ENCODE measurements at regions not wholly inside any gene's neighbourhood (a gene's known extent, or its start where the extent isn't known, plus 50 kb on each side); places are given as distances from the start of the nearest gene placed in this dataset.

GRCh38 chr3:43906849-43907507 is 216.2 kb downstream of the ABHD5 start:
- no peak for DNase-seq

- DNase-seq = no peak
These were observed 216.7 kb downstream of the ABHD5 start for GRCh38 chr3:43907508-43907858.

GRCh38 chr3:43908456-43908855 is 217.7 kb downstream of the ABHD5 start:
- no peak for DNase-seq

- no peak for DNase-seq
These were observed 218.4 kb downstream of the ABHD5 start for GRCh38 chr3:43909149-43909548.

GRCh38 chr3:43910750-43911149 is 220.0 kb downstream of the ABHD5 start:
- DNase-seq = no peak

GRCh38 chr3:43913036-43913948 is 222.6 kb downstream of the ABHD5 start:
- DNase-seq = no peak

GRCh38 chr3:43914269-43914668 is 223.5 kb downstream of the ABHD5 start:
- no peak for DNase-seq

GRCh38 chr3:43915546-43915945 is 224.8 kb downstream of the ABHD5 start:
- no peak for DNase-seq

- no peak for DNase-seq
These were observed 226.6 kb downstream of the ABHD5 start for GRCh38 chr3:43917361-43917760.

- DNase-seq = no peak
These were observed 228.3 kb downstream of the ABHD5 start for GRCh38 chr3:43919029-43919428.

GRCh38 chr3:43921056-43921648 is 230.4 kb downstream of the ABHD5 start:
- no peak for DNase-seq

GRCh38 chr3:43922374-43922773 is 231.6 kb downstream of the ABHD5 start:
- DNase-seq = no peak

- DNase-seq = no peak
These were observed 232.6 kb downstream of the ABHD5 start for GRCh38 chr3:43923104-43923882.

- no peak for DNase-seq
These were observed 235.3 kb downstream of the ABHD5 start for GRCh38 chr3:43926055-43926454.

- DNase-seq = no peak
These were observed 242.2 kb downstream of the ABHD5 start for GRCh38 chr3:43932921-43933320.

- DNase-seq = no peak
These were observed 257.3 kb downstream of the ABHD5 start for GRCh38 chr3:43948013-43948412.

GRCh38 chr3:43949594-43949993 is 258.9 kb downstream of the ABHD5 start:
- DNase-seq = no peak

GRCh38 chr3:43950775-43951174 is 260.0 kb downstream of the ABHD5 start:
- DNase-seq = no peak

- DNase-seq = no peak
These were observed 261.1 kb downstream of the ABHD5 start for GRCh38 chr3:43951813-43952212.

GRCh38 chr3:43953380-43953779 is 262.6 kb downstream of the ABHD5 start:
- no peak for DNase-seq

GRCh38 chr3:43953814-43954692 is 263.3 kb downstream of the ABHD5 start:
- no peak for DNase-seq

GRCh38 chr3:43956945-43957344 is 266.2 kb downstream of the ABHD5 start:
- no peak for DNase-seq
